MCF 10A (cell line): ENCODE measurements at regions not wholly inside any gene's neighbourhood (a gene's known extent, or its start where the extent isn't known, plus 50 kb on each side); places are given as distances from the start of the nearest gene placed in this dataset.

ENCODE experiments used
- BruUV-seq: library from RNA; stranded (reverse); fragments of 400-500 nt; replicated peaks from 2 replicates; lab custom pipeline; 2021; lab: Mats Ljungman, UMichigan
- CTCF ChIA-PET: fragments of 300-600 bp; sonication (Branson Sonifier 250); formaldehyde crosslinking; extraction: SDS; loops from one replicate; lab custom pipeline; 2021; ENCODE audit warnings: antibody characterized with exemption, inconsistent platforms; lab: Yijun Ruan, JAX
- POLR2A ChIA-PET: fragments of 300-600, 350-650 bp; sonication (Branson Sonifier 250); formaldehyde crosslinking; extraction: SDS; loops from one replicate; lab custom pipeline; 2020; ENCODE audit warnings: antibody characterized with exemption, inconsistent platforms; lab: Yijun Ruan, JAX
- DNase-seq: peaks from one replicate; pipeline ENCODE4 v3.0.0-alpha.2; 2018; ENCODE audit not compliant: unreplicated experiment
- H3K27ac Mint-ChIP-seq: one replicate; pipeline ENCODE4 v1.8.0; 2022; ENCODE audit warnings: mild to moderate bottlenecking, low read depth, mixed read lengths; ENCODE audit not compliant: unreplicated experiment
- H3K27me3 Mint-ChIP-seq: one replicate; pipeline ENCODE4 v1.8.0; 2022; ENCODE audit warnings: mixed read lengths; ENCODE audit not compliant: insufficient read depth, unreplicated experiment
- H3K36me3 Mint-ChIP-seq: one replicate; pipeline ENCODE4 v1.8.0; 2022; ENCODE audit warnings: mild to moderate bottlenecking, moderate library complexity, mixed read lengths; ENCODE audit not compliant: insufficient read depth, unreplicated experiment
- H3K4me1 Mint-ChIP-seq: one replicate; pipeline ENCODE4 v1.8.0; 2022; ENCODE audit warnings: mixed read lengths; ENCODE audit not compliant: insufficient read depth, unreplicated experiment
- H3K4me3 Mint-ChIP-seq: one replicate; pipeline ENCODE4 v1.8.0; 2022; ENCODE audit warnings: mild to moderate bottlenecking, moderate library complexity, mixed read lengths; ENCODE audit not compliant: unreplicated experiment
- H3K9me3 Mint-ChIP-seq: one replicate; pipeline ENCODE4 v1.8.0; 2022; ENCODE audit warnings: mixed read lengths; ENCODE audit not compliant: unreplicated experiment
- CTCF ChIP-seq: fragments of 200-600 bp; IDR thresholded peaks from one replicate; pipeline ENCODE4 v1.8.0; 2022; ENCODE audit warnings: antibody characterized with exemption, mild to moderate bottlenecking; ENCODE audit not compliant: unreplicated experiment
- intact Hi-C: fragments of 100-400 bp; cut with micrococcal nuclease; formaldehyde crosslinking; loops from 2 replicates; pipeline ENCODE4 v1.14.1; 2022

- Mint-ChIP-seq H3K27me3 (peaks cover 67% of the 10 kb centered on the region), H3K4me3 (no peak overlapping the region), H3K36me3 (no peaks in the 10 kb centered on the region), H3K27ac (no peak overlapping the region), H3K4me1 (peaks cover 19% of the 10 kb centered on the region), H3K9me3 (no peaks in the 10 kb centered on the region)
- intact Hi-C loops: no loop called here
- POLR2A ChIA-PET: interaction anchor here (0.6 kb wide), 1 partner anchor 340 kb away, joined by 3 read pairs; no protein-coding TSS in a partner anchor
- peak; percentile 53 for DNase-seq
- CTCF ChIA-PET: interaction anchor here (0.6 to 1.9 kb wide), 9 partner anchors 13 to 502 kb away, joined by 3 to 7 read pairs (median 4); no protein-coding TSS in a partner anchor
- no TSS peak for BruUV-seq
- no peak for TF ChIP-seq CTCF
These were observed 136.1 kb upstream of the MID1 start for GRCh38 chrX:10756441-10756840.

GRCh38 chrX:10759141-10759799, 138.9 kb upstream of the MID1 start:
- Mint-ChIP-seq H3K4me3 (no peak overlapping the region), H3K9me3 (no peaks in the 10 kb centered on the region), H3K27ac (no peak overlapping the region), H3K27me3 (peaks cover 53% of the 10 kb centered on the region), H3K4me1 (peaks cover 21% of the 10 kb centered on the region), H3K36me3 (no peaks in the 10 kb centered on the region)
- intact Hi-C loops: no loop called here
- BruUV-seq: no TSS peak
- DNase-seq: no peak
- ChIA-PET CTCF (interaction anchor here (1.4 to 2.1 kb wide), 3 partner anchors 10 to 36 kb away, joined by 7 to 13 read pairs (median 10); no protein-coding TSS in a partner anchor), POLR2A (no interaction called here)
- no peak for TF ChIP-seq CTCF

- no peak for TF ChIP-seq CTCF
- peak overlapping the region; percentile 93 for H3K27ac Mint-ChIP-seq
- no peak overlapping the region for H3K4me3 Mint-ChIP-seq
- peaks cover 57% of the 10 kb centered on the region for H3K27me3 Mint-ChIP-seq
- intact Hi-C loops: no loop called here
- no peaks in the 10 kb centered on the region for H3K9me3 Mint-ChIP-seq
- no TSS peak for BruUV-seq
- no peaks in the 10 kb centered on the region for H3K36me3 Mint-ChIP-seq
- ChIA-PET POLR2A (interaction anchor here (0.8 kb wide), 1 partner anchor 10 kb away, joined by 3 read pairs; no protein-coding TSS in a partner anchor), CTCF (interaction anchor here (0.7 to 2.1 kb wide), 5 partner anchors 8 to 39 kb away, joined by 3 to 10 read pairs (median 4); no protein-coding TSS in a partner anchor)
- H3K4me1 Mint-ChIP-seq: peaks cover 10% of the 10 kb centered on the region
- peak; percentile 29 for DNase-seq
These were observed 141.1 kb upstream of the MID1 start for GRCh38 chrX:10761447-10761846.

- no TSS peak for BruUV-seq
- peak; percentile 49 for TF ChIP-seq CTCF
- Mint-ChIP-seq H3K4me3 (no peak overlapping the region), H3K27me3 (peaks cover 25% of the 10 kb centered on the region), H3K27ac (no peak overlapping the region), H3K4me1 (no peaks in the 10 kb centered on the region), H3K36me3 (no peaks in the 10 kb centered on the region), H3K9me3 (no peaks in the 10 kb centered on the region)
- DNase-seq: peak; percentile 39
- intact Hi-C loops: loop anchor here (2.0 kb wide), 1 partner anchor 46 kb away; no protein-coding TSS in a partner anchor
- POLR2A ChIA-PET: interaction anchor here (0.7 to 1.1 kb wide), 3 partner anchors 12 to 44 kb away, joined by 3 to 4 read pairs (median 4); no protein-coding TSS in a partner anchor
- CTCF ChIA-PET: interaction anchor here (0.6 to 6.3 kb wide), 48 partner anchors 9 to 1669 kb away, joined by 3 to 65 read pairs (median 4); no protein-coding TSS in a partner anchor
These were observed 148.8 kb upstream of the MID1 start for GRCh38 chrX:10769195-10769594.
